Right lobe of liver (tissue), 6 donors: ENCODE measurements at regions not wholly inside any gene's neighbourhood (a gene's known extent, or its start where the extent isn't known, plus 50 kb on each side); places are given as distances from the start of the nearest gene placed in this dataset.

ENCODE experiments used
- ATAC-seq, 4 donors: fragments of 200-7000 bp; cut with Tn5 transposase; one replicate each; pipeline ENCODE4 v1.9.1; 2020; ENCODE audit warnings: mild to moderate bottlenecking in 4 of 4, moderate library complexity in 4 of 4
- DNase-seq, 3 donors: peaks; one replicate each; pipeline ENCODE4 v3.0.0-alpha.2; 2020
- H3K27ac ChIP-seq, 3 donors: fragments of 200-600 bp; one replicate each; pipeline ENCODE4 v1.8.0; 2022
- H3K27me3 ChIP-seq, 2 donors: fragments of 200-600 bp; one replicate each; pipeline ENCODE4 v1.8.0; 2022
- H3K36me3 ChIP-seq, 4 donors: fragments of 200-600 bp; sonication (generic) in 1 of 4; one replicate each; pipeline versions ENCODE4 v1.5.1 to v1.8.0; 2017 to 2022; ENCODE audit warnings: control low read depth in 1 of 4
- H3K4me1 ChIP-seq, 4 donors: fragments of 200-600 bp; sonication (generic) in 1 of 4; one replicate each; pipeline versions ENCODE4 v1.5.1 to v1.8.0; 2017 to 2022; ENCODE audit warnings: control low read depth in 1 of 4
- H3K4me3 ChIP-seq, 3 donors: fragments of 200-600 bp; one replicate each; pipeline ENCODE4 v1.8.0; 2022
- H3K9me3 ChIP-seq, 4 donors: fragments of 200-600 bp; sonication (generic) in 1 of 4; one replicate each; pipeline versions ENCODE4 v1.5.1 to v1.8.0; 2017 to 2022; ENCODE audit warnings: control low read depth in 1 of 4
- POLR2A ChIP-seq: fragments of 450-650 bp; IDR thresholded peaks from one replicate; pipeline ENCODE4 v1.6.1; 2017; ENCODE audit warnings: antibody characterized with exemption, mild to moderate bottlenecking
- WGBS: methylation state at CpG from one replicate; pipeline ENCODE4 v1.1.6; 2018; ENCODE audit warnings: low coverage, low lambda C conversion rate; ENCODE audit not compliant: insufficient coverage; ENCODE audit errors: missing lambda C conversion rate; 5-methylcytosine and 5-hydroxymethylcytosine counted together
- intact Hi-C, 2 donors: fragments of 100-400 bp; cut with DNase I; formaldehyde crosslinking; loops; one replicate each; pipeline versions ENCODE4 v1.11.2 to v1.14.1; 2022
- TF ChIP-seq, protein P1 (sequence below), 4 donors: fragments of 200-600 bp in 3 of 4; fragments of 450-650 bp in 1 of 4; IDR thresholded peaks; one replicate each; pipeline versions ENCODE4 v1.5.1 to v1.8.0; 2016 to 2022; ENCODE audit warnings: antibody characterized with exemption in 4 of 4, mild to moderate bottlenecking in 2 of 4
- donor health status: DM: no; HTN: yes; CAD: no.
- donor health status: DM: no; HTN: no; CAD: no.
- donor health status: DM: no; HTN: no; CAD: no.
- donor health status: DM: no; HTN: yes; CAD: no.
- donor health status: DM: no; HTN: yes; CAD: no.

DNA sequence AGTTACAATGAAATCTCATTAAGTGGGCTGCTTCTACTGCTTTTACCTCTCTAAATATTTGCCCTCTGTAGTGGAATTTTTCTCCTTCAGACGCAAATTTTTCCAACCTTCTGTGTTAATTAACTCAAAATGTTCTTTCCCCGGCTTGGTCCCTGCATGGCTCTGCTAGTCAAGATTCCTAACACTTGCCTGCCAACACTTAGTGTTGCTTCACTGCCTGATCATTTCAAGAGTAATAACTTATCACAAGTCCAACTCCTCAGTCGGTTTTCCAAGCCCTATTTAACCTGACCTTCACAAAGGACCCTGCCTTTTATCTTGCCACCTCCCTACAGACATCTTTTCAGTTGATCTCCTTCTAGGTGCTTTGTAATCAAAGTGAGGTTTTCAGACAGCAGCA, 142.7 kb downstream of the HRH4 start:
- ATAC-seq, result no peak
- Histone ChIP-seq H3K27ac (no peak overlapping the region), H3K27me3 (no peaks in the 10 kb centered on the region), H3K4me3 (no peak overlapping the region), H3K9me3 (no peaks in the 10 kb centered on the region), H3K4me1 (no peaks in the 10 kb centered on the region), H3K36me3 (no peaks in the 10 kb centered on the region)
- 32% methylated on average over 3 of the region's 3 CpGs for WGBS
- no peak for DNase-seq
- TF ChIP-seq, protein P1, sequence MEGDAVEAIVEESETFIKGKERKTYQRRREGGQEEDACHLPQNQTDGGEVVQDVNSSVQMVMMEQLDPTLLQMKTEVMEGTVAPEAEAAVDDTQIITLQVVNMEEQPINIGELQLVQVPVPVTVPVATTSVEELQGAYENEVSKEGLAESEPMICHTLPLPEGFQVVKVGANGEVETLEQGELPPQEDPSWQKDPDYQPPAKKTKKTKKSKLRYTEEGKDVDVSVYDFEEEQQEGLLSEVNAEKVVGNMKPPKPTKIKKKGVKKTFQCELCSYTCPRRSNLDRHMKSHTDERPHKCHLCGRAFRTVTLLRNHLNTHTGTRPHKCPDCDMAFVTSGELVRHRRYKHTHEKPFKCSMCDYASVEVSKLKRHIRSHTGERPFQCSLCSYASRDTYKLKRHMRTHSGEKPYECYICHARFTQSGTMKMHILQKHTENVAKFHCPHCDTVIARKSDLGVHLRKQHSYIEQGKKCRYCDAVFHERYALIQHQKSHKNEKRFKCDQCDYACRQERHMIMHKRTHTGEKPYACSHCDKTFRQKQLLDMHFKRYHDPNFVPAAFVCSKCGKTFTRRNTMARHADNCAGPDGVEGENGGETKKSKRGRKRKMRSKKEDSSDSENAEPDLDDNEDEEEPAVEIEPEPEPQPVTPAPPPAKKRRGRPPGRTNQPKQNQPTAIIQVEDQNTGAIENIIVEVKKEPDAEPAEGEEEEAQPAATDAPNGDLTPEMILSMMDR (IDR thresholded peaks at IDR 0.05), result no peak
- no peak for TF ChIP-seq POLR2A
- intact Hi-C loops, result no loop called here

DNA sequence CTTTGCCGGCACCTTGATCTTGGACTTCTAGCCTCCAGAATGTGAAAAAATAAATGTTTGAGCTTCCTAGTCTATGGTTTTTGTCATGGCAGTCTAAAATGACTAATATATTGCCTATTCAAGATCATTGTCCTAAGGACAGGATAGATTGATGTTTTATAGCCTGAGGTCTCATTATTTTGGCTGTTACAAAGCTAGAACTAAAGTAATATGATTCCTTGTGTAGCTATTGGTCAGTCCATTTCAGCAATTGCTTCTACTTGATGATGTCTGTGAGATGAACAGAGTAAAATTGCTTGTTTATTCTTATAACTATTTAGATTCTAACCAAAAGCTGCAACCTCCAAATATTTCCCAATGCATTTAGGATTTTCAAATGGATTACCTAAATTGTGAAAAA, 145.0 kb downstream of the HRH4 start:
- WGBS, result 86% methylated on average over 1 of the region's 1 CpG
- TF ChIP-seq POLR2A, result no peak
- TF ChIP-seq, protein P1 (IDR thresholded peaks at IDR 0.05), result no peak
- H3K4me3 ChIP-seq, result no peak overlapping the region
- H3K27me3 ChIP-seq, result no peaks in the 10 kb centered on the region
- no peak for ATAC-seq
- H3K27ac ChIP-seq, result no peak overlapping the region
- H3K36me3 ChIP-seq, result no peaks in the 10 kb centered on the region
- H3K4me1 ChIP-seq, result no peaks in the 10 kb centered on the region
- H3K9me3 ChIP-seq, result no peaks in the 10 kb centered on the region
- intact Hi-C loops, result no loop called here
- DNase-seq, result no peak

DNA sequence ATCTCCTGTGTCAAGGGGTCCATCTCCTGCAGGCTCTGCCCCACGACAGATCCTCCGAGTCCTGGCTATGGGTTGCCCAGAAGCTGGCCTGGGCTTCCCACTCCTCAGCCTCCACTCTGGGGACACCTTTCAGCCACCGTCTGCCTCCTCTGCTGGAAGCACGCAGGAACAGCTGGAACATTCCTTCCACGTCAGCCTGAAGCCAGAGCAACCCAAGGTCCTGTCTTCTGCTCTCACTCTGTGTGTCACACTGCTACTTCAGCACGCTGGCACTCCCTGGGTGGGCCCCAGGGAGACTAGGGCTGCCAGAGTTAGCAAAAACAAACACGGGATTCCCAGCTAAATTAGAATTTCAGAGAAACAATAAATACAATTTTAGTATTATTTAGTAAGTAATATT, 148.8 kb downstream of the HRH4 start:
- no peaks in the 10 kb centered on the region for H3K27me3 ChIP-seq
- intact Hi-C loops, result no loop called here
- WGBS, result 47% methylated on average over 5 of the region's 7 CpGs

DNA sequence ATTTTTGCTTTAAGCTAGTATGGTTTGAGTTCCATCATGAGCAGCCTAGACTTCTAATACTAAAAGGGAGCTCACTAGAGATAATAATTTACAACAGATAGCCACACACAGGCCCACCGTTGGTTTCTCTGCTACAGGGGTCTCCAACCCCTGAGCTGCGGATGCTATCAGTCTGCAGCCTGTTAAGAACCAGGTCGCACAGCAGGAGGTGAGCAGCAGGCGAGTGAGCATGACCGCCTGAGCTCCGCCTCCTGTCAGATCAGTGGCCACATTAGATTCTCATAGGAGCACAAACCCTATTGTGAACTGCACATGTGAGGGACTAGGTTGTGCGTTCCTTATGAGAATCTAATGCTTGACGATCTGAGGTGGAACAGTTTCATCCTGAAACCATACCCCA, 150.6 kb downstream of the HRH4 start:
- DNase-seq, result no peak
- Histone ChIP-seq H3K36me3 (no peaks in the 10 kb centered on the region), H3K27me3 (no peaks in the 10 kb centered on the region), H3K9me3 (no peaks in the 10 kb centered on the region), H3K4me1 (no peaks in the 10 kb centered on the region), H3K4me3 (no peak overlapping the region), H3K27ac (no peak overlapping the region)
- intact Hi-C loops, result no loop called here
- TF ChIP-seq, protein P1 (IDR thresholded peaks at IDR 0.05), result no peak
- no peak for TF ChIP-seq POLR2A
- ATAC-seq, result no peak
- WGBS, result 49% methylated on average over 7 of the region's 8 CpGs

More for the DNA sequence above, 148.8 kb downstream of the HRH4 start:
- H3K4me1 ChIP-seq, result no peaks in the 10 kb centered on the region
- no peak overlapping the region for H3K27ac ChIP-seq
- no peaks in the 10 kb centered on the region for H3K36me3 ChIP-seq
- no peak for TF ChIP-seq POLR2A
- TF ChIP-seq, protein P1 (IDR thresholded peaks at IDR 0.05), result no peak
- H3K4me3 ChIP-seq, result no peak overlapping the region
- DNase-seq, result no peak
- no peaks in the 10 kb centered on the region for H3K9me3 ChIP-seq
- ATAC-seq, result no peak
